Hematopoietic multipotent progenitor cell treated with erythropoietin and hydrocortisone succinate and interleukin-3 and kit ligand, for 4 days (in vitro differentiated cells): ENCODE measurements at regions not wholly inside any gene's neighbourhood (a gene's known extent, or its start where the extent isn't known, plus 50 kb on each side); places are given as distances from the start of the nearest gene placed in this dataset.
A peak's percentile ranks its signal among the peaks of the same experiment; 100 is the strongest.

Experiments
- DNase-seq: peaks from one replicate; pipeline ENCODE4 v3.0.0-alpha.2; 2015

DNA sequence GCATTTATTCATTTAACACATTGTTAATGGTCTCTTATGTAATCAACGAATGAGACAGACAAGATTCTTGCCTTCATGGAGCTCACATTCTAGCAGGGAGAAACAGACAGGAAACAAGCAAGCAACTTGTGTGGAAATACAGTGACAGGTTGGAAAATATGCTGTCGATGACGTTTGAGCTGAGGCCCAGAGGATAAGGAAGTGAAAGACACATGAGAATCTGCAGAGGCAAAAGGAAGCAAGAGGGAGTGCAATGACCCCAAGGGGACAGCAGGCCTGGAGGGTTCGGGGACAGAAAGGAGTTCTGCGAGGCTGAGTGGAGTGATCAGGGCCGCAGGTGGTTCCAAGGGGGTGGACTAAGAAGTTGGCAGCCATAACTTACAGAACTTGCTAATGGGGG is 60.6 kb upstream of the AKT3 start:
- DNase-seq, result no peak

DNA sequence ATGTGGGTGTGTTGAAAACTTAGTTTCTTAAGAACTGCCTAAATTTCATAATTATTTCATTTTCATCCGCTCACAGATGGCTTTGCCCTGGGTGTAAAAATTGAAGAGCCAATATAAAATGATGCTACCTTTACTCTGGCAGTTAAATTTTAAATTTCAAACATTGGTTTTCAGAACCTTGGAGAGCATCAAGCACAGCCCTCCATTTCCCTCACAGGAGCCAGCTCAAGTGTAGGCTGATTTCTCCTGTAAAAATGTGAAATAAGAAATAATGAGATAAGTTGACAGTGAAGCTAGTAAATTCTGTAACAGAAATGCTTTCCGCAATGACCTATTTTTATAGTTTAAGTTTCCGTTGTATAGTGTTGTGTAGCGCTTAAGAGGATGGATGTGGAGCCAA is 53.9 kb upstream of the AKT3 start:
- peak; percentile 35 for DNase-seq

GRCh38 chr1:243903041-243903440 is 53.0 kb upstream of the AKT3 start:
- DNase-seq, result no peak

DNA sequence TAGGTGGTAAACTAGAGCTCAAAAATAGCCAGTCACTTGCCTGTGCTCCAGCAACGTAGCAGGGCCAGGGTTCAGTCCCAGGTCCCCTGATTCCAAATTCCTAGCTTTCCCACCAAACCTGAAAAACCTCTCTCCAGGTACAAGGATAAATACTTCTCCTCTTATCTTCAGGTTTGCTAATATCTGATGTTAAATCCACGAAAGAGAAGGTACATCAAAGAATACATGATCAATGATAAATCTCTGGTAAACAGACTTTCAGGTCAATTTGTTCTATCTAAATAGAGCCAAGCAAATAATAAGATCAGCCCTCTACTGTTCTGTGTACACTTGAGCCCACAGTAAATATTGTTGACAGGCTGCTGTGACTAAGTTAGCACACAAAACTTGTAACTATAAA is 52.1 kb upstream of the AKT3 start:
- DNase-seq, result no peak
